OCI-LY3 (cell line): ENCODE measurements at regions not wholly inside any gene's neighbourhood (a gene's known extent, or its start where the extent isn't known, plus 50 kb on each side); places are given as distances from the start of the nearest gene placed in this dataset.

Experiments
- EZH2phosphoT487 ChIP-seq: fragments of 200-600 bp; shearing (Covaris generic); IDR thresholded peaks from 2 replicates; pipeline ENCODE4 v1.6.1; 2018; ENCODE audit warnings: antibody characterized with exemption, mixed run types, low read depth
- TF ChIP-seq, protein P1 (sequence below): fragments of 200-600, 300-600 bp; sonication (generic); IDR thresholded peaks from 2 replicates; pipeline ENCODE4 v1.5.1; 2014; ENCODE audit warnings: antibody characterized with exemption, low read length, low read depth

DNA sequence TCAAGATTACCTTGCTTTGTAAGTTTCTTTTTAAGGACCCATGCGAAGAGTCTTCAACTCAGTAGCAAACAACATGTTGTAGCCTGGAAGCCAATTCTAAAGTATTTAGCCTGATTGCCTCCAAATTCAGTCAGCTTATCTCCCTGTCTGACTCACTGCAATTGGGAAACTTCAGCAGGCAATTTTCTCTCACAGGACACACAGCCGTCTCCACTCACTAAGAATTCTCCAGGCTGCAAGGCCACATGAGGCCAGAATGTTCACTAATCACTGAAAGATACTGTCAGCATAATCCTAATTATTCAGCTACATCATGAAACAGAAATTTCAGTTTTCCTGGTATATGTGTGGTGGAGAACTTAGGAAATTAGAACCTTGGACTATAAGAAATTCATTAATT is 78.1 kb upstream of the PDE1A start:
- TF ChIP-seq, protein P1, sequence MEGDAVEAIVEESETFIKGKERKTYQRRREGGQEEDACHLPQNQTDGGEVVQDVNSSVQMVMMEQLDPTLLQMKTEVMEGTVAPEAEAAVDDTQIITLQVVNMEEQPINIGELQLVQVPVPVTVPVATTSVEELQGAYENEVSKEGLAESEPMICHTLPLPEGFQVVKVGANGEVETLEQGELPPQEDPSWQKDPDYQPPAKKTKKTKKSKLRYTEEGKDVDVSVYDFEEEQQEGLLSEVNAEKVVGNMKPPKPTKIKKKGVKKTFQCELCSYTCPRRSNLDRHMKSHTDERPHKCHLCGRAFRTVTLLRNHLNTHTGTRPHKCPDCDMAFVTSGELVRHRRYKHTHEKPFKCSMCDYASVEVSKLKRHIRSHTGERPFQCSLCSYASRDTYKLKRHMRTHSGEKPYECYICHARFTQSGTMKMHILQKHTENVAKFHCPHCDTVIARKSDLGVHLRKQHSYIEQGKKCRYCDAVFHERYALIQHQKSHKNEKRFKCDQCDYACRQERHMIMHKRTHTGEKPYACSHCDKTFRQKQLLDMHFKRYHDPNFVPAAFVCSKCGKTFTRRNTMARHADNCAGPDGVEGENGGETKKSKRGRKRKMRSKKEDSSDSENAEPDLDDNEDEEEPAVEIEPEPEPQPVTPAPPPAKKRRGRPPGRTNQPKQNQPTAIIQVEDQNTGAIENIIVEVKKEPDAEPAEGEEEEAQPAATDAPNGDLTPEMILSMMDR = no peak
- no peak for TF ChIP-seq EZH2phosphoT487
